Thoracic aorta (tissue), 2 donors: ENCODE measurements at regions not wholly inside any gene's neighbourhood (a gene's known extent, or its start where the extent isn't known, plus 50 kb on each side); places are given as distances from the start of the nearest gene placed in this dataset.

Experiments used
- ATAC-seq: fragments of 150-250 bp; one replicate; pipeline ENCODE4 v1.8.0; 2017; ENCODE audit warnings: low read depth; ENCODE audit not compliant: insufficient number of reproducible peaks, low FRiP score
- DNase-seq: peaks from one replicate; pipeline ENCODE4 v3.0.0-alpha.2; 2020; ENCODE audit warnings: low spot score
- H3K27ac ChIP-seq, 2 donors: fragments of 200-600 bp; sonication (generic); 1 replicate in 1 of 2; 2 replicates in 1 of 2; pipeline ENCODE4 v1.5.1; 2016; ENCODE audit warnings: mild to moderate bottlenecking in 2 of 2, moderate library complexity in 2 of 2
- H3K27me3 ChIP-seq: fragments of 200-600 bp; sonication (generic); replicated peaks from 2 replicates; pipeline ENCODE4 v1.6.0; 2016; ENCODE audit warnings: mild to moderate bottlenecking; ENCODE audit not compliant: insufficient read depth
- H3K36me3 ChIP-seq: fragments of 200-600 bp; sonication (generic); one replicate; pipeline ENCODE4 v1.5.1; 2016
- H3K4me1 ChIP-seq, 2 donors: fragments of 200-600 bp; sonication (generic); 1 replicate in 1 of 2; 2 replicates in 1 of 2; pipeline versions ENCODE4 v1.5.1 to v1.6.0; 2016; ENCODE audit warnings: low read depth in 2 of 2, mild to moderate bottlenecking in 1 of 2; ENCODE audit not compliant: control insufficient read depth in 1 of 2
- H3K4me3 ChIP-seq: fragments of 200-600 bp; sonication (generic); 2 replicates; pipeline ENCODE4 v1.5.1; 2016; ENCODE audit warnings: mild to moderate bottlenecking
- H3K9me3 ChIP-seq: fragments of 200-600 bp; sonication (generic); 2 replicates; pipeline ENCODE4 v1.5.1; 2016
- TF ChIP-seq, protein P1 (sequence below): fragments of 200-600 bp; sonication (generic); IDR thresholded peaks from one replicate; pipeline ENCODE4 v1.5.1; 2019; ENCODE audit warnings: antibody characterized with exemption

DNA sequence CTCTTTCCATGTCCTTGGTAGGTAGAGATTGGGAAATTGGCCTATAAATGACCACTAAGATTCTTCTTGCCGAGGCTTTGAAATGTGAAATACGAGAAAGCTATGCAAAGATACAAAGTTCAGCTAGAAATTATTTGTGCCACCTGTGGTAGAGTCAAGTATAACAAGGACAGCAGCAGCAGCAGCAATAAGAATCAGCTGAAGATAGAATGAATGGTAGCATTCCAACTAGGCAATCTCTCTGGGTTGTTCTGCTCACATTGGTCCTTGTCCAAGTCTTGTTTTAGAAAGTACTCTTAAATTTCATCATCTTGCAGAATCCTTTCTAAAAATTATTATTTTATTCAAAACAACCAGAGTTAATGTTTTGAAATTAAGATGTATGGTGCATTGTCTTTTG is 67.8 kb upstream of the PCDH10 start:
- no peaks in the 10 kb centered on the region for H3K27me3 ChIP-seq
- TF ChIP-seq, protein P1, sequence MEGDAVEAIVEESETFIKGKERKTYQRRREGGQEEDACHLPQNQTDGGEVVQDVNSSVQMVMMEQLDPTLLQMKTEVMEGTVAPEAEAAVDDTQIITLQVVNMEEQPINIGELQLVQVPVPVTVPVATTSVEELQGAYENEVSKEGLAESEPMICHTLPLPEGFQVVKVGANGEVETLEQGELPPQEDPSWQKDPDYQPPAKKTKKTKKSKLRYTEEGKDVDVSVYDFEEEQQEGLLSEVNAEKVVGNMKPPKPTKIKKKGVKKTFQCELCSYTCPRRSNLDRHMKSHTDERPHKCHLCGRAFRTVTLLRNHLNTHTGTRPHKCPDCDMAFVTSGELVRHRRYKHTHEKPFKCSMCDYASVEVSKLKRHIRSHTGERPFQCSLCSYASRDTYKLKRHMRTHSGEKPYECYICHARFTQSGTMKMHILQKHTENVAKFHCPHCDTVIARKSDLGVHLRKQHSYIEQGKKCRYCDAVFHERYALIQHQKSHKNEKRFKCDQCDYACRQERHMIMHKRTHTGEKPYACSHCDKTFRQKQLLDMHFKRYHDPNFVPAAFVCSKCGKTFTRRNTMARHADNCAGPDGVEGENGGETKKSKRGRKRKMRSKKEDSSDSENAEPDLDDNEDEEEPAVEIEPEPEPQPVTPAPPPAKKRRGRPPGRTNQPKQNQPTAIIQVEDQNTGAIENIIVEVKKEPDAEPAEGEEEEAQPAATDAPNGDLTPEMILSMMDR, result no peak
- H3K36me3 ChIP-seq, result no peaks in the 10 kb centered on the region
- no peak for ATAC-seq
- H3K9me3 ChIP-seq, result no peaks in the 10 kb centered on the region
- H3K27ac ChIP-seq, result no peak overlapping the region
- no peaks in the 10 kb centered on the region for H3K4me1 ChIP-seq
- no peak overlapping the region for H3K4me3 ChIP-seq
- DNase-seq, result no peak

GRCh38 chr4:133084421-133084820 is 64.7 kb upstream of the PCDH10 start:
- TF ChIP-seq, protein P1, result no peak
- Histone ChIP-seq H3K9me3 (no peaks in the 10 kb centered on the region), H3K27me3 (no peaks in the 10 kb centered on the region), H3K4me1 (no peaks in the 10 kb centered on the region), H3K4me3 (no peak overlapping the region), H3K27ac (no peak overlapping the region), H3K36me3 (no peaks in the 10 kb centered on the region)
- ATAC-seq (no peak), DNase-seq (no peak)

DNA sequence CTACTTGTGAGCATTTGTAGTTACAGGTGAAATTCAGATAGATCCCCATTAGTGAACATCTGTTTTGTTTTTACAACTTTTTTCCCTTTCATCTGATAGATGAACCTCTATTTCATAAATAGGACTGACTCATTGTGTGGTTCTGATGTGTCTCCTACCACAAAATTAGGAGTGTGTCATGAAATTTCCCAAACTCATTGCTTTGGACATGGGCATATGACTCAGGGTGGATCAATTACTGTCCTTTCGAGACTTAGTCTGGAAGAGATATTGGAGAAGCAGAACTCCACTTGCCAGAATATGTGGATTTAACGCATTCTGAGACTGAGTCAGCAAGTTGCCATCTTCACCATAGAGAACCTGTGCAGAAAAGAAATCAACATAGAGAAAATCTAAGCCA is 53.5 kb upstream of the PCDH10 start:
- DNase-seq (no peak), ATAC-seq (no peak)
- Histone ChIP-seq H3K27me3 (no peaks in the 10 kb centered on the region), H3K4me3 (no peak overlapping the region), H3K36me3 (no peaks in the 10 kb centered on the region), H3K27ac (no peak overlapping the region), H3K4me1 (no peaks in the 10 kb centered on the region), H3K9me3 (no peaks in the 10 kb centered on the region)
- TF ChIP-seq, protein P1, result no peak

GRCh38 chr4:133096972-133097371 is 52.1 kb upstream of the PCDH10 start:
- Histone ChIP-seq H3K27ac (no peak overlapping the region), H3K9me3 (no peaks in the 10 kb centered on the region), H3K36me3 (no peaks in the 10 kb centered on the region), H3K27me3 (no peaks in the 10 kb centered on the region), H3K4me1 (no peaks in the 10 kb centered on the region), H3K4me3 (no peak overlapping the region)
- DNase-seq, result no peak
- no peak for ATAC-seq
- TF ChIP-seq, protein P1, result no peak
